HG03342 (cell line): ENCODE measurements at regions not wholly inside any gene's neighbourhood (a gene's known extent, or its start where the extent isn't known, plus 50 kb on each side); places are given as distances from the start of the nearest gene placed in this dataset.

Experiments used
- ATAC-seq: cut with Tn5 transposase; IDR thresholded peaks from one replicate; pipeline ENCODE4 v1.9.1; 2021; ENCODE audit warnings: mild to moderate bottlenecking, moderate library complexity; ENCODE audit not compliant: unreplicated experiment

DNA sequence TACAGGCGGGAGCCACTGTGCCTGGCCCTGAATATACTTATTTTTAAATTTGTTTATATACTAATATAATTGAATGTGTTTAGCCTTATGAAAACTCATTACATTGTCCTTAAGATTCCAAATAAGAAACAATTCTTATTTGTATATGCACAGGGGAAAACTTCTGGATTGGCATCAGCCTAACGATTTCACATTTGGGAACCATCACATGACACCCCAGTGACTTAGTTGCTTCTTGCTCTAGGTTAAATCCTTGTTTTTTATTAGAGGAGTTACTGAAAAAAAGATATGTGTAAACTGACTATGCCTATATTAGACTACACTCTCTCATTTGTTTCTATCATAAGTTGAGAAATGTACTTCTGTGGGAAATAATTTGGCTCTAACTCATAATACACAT, 520.2 kb downstream of the SPRY1 start:
- ATAC-seq, result no peak

- no peak for ATAC-seq
These were observed 523.0 kb downstream of the SPRY1 start for GRCh38 chr4:123919576-123920098.

GRCh38 chr4:123921339-123921738, 524.7 kb downstream of the SPRY1 start:
- ATAC-seq, result no peak

GRCh38 chr4:123922847-123923246, 526.3 kb downstream of the SPRY1 start:
- no peak for ATAC-seq

DNA sequence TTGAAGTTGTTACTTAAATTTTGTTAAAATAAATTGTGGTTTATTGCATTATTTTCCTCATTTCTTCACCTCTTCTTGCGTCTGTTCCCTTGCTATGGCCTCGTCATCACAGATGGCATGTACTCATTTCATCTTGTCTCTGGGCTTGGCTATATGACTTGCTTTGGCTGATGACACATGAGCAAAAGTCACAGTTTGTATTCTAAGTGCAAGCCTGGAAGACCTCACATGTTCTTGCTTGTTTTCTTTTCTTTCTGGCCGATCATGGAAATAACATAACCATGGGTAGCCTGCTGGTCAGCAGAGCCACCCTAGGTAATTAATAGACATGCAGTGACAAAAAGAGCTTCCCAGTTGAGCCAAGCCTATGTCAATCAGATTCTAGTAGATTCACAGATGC, 527.9 kb downstream of the SPRY1 start:
- no peak for ATAC-seq

GRCh38 chr4:123929565-123929964, 533.0 kb downstream of the SPRY1 start:
- ATAC-seq, result no peak

DNA sequence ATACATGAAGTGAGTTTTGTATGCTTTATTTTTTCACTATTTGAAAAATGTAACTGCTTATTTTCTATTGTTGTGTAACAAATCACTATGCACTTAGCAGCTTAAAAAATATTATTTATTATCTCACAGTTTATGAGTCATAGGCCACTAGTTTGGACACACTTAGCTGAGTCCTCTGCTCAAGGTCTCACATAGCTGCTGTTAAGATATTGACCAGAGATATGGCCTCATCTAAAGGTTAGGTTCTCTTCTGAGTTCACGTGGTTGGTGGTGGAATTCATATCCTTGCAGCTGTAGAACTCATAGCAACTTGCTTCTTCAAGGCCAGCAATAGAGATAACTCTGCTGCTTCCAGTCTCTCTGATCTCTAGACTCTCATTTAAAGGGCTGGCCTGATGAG, 534.4 kb downstream of the SPRY1 start:
- ATAC-seq, result no peak

DNA sequence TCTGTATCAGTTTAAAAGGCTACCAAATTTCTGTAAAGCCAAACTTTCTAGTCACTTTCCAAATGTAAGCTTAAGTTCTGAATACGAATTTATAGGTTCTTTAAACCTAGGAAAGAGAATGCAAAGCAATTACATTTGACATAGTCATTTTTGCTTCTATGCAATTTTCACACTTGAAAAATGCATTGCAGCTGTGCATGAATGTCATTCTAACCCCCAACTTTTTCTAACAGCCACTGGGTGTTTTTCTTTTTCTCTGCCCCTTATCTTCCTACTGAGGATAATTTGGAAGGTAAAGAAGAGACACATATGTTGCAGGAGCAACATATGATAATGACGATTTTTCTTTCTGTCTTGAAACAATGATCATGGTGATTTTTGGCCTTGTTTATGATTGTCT, 537.5 kb downstream of the SPRY1 start:
- no peak for ATAC-seq

- no peak for ATAC-seq
These were observed 540.0 kb downstream of the SPRY1 start for GRCh38 chr4:123936621-123937043.

- ATAC-seq, result no peak
These were observed 541.0 kb downstream of the SPRY1 start for GRCh38 chr4:123937581-123937980.

GRCh38 chr4:123939621-123940020, 543.0 kb downstream of the SPRY1 start:
- no peak for ATAC-seq

DNA sequence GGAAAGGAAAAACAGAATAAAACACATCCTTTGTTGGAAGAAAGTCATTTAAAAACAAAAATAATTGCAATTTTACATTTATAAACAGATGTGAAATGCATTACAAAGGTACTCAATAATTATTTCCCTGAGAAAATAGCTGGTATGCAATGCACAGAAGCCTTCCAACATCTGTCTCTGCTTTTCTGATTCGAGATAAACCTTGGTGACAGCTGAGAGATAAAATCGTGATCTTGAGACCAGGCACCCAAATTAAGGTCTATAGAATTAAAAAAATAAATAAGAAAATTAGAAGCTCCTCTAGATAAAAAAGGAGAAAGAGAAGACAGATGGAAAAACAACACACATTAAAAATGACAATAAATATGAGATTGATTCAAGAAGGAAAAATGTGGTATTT, 544.0 kb downstream of the SPRY1 start:
- ATAC-seq, result no peak

GRCh38 chr4:123941306-123941705, 544.7 kb downstream of the SPRY1 start:
- no peak for ATAC-seq

- ATAC-seq, result no peak
These were observed 547.4 kb downstream of the SPRY1 start for GRCh38 chr4:123943976-123944375.

GRCh38 chr4:123945301-123945700, 548.7 kb downstream of the SPRY1 start:
- ATAC-seq, result no peak

- ATAC-seq, result no peak
These were observed 553.9 kb downstream of the SPRY1 start for GRCh38 chr4:123950530-123950929.

GRCh38 chr4:123952530-123953274, 556.1 kb downstream of the SPRY1 start:
- ATAC-seq, result no peak

DNA sequence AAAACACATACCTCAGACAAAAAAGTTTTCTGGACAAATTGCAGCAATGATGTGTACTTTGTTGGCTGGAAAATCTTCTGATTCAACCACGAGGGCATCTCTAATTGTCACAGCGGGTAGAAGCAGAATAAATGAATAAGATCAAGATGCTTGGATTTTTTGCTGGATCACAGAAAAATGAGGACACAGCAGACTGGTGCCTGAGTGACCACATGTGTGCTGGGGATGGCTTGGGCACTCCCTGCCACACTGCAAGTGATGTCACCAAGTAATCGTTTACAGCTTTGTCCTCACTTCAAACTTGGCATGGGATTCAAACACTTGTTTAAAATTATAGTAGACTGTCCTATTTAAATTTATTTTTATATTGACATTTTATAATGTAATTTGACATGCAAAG, 557.0 kb downstream of the SPRY1 start:
- ATAC-seq, result no peak

DNA sequence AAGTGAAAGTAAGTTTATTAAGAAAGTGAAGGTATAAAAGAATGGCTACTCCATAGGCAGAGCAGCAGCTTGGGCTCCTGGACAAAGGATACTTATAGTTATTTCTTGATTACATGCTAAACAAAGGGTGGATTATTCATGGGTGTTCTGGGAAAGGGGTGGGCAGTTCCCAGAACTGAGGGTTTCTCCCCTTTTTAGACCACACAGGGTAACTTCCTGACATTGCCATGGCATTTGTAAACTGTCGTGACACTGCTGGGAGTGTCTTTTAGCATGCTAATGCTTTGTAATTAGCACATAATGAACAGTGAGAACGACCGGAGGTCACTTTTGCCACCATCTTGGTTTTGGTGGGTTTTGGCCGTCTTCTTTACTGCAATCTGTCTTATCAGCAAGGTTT, 557.6 kb downstream of the SPRY1 start:
- no peak for ATAC-seq

- ATAC-seq, result no peak
These were observed 558.7 kb downstream of the SPRY1 start for GRCh38 chr4:123955167-123955800.

GRCh38 chr4:123956204-123956603, 559.6 kb downstream of the SPRY1 start:
- no peak for ATAC-seq

GRCh38 chr4:123966990-123967769, 570.6 kb downstream of the SPRY1 start:
- ATAC-seq, result no peak
